ENCODE measurements at regions not wholly inside any gene's neighbourhood (a gene's known extent, or its start where the extent isn't known, plus 50 kb on each side); places are given as distances from the start of the nearest gene placed in this dataset.

GRCh38 chr5:155872629-155873220 lies 454.2 kb upstream of the SGCD start:
- Histone ChIP-seq H3K4me3 (no peak overlapping the region), H3K27me3 (ENCODE audit: control insufficient read depth in 2 of 2, insufficient read depth in 2 of 2, low read length in 2 of 2) (no peaks in the 10 kb centered on the region), H3K79me2 (ENCODE audit: control insufficient read depth, insufficient read depth, low read length) (no peaks in the 10 kb centered on the region), H3K9me3 (replicated peaks; ENCODE audit: control insufficient read depth, insufficient read depth, low read depth, low read length) (no peaks in the 10 kb centered on the region), H3K9me1 (ENCODE audit: control insufficient read depth, insufficient read depth, low read length) (no peaks in the 10 kb centered on the region), H3K4me2 (ENCODE audit: insufficient read depth, low read length) (no peak overlapping the region), H4K20me1 (replicated peaks; ENCODE audit: control insufficient read depth, insufficient read depth, low read length) (no peaks in the 10 kb centered on the region), H3K9ac (ENCODE audit: insufficient read depth in 1 of 2, low read depth in 2 of 2, low read length in 2 of 2) (no peak overlapping the region), H3K4me1 (replicated peaks in 1 of 2; ENCODE audit: control insufficient read depth in 2 of 2, insufficient read depth in 2 of 2, low read length in 2 of 2) (no peaks in the 10 kb centered on the region), H2AFZ (ENCODE audit: low read depth, low read length) (no peak overlapping the region), H3K36me3 (ENCODE audit: control insufficient read depth, insufficient read depth, low read length) (no peaks in the 10 kb centered on the region), H3K27ac (ENCODE audit: extremely low read depth, low read depth, low read length) (no peak overlapping the region)
- in situ Hi-C loops (cut with MboI) (no loop called here), intact Hi-C loops (cut with micrococcal nuclease) (no loop called here)
- no TSS peak for BruUV-seq (replicated peaks)
- DNase-seq (ENCODE audit: extremely low read depth in 1 of 4, low spot score in 3 of 4) (no peak), ATAC-seq (no peak), FAIRE-seq (no peak)
- 0% methylated on average over 4 of the region's 4 CpGs for WGBS (ENCODE audit: insufficient coverage, low coverage, missing lambda C conversion rate)
- ChIA-PET CTCF (ENCODE audit: low intra/inter-chr PET ratio) (no interaction called here), POLR2A (no interaction called here)
- no peak for TF ChIP-seq ZBTB12 (CRISPR knock-in tag; IDR thresholded peaks at IDR 0.05)
- no peak for TF ChIP-seq THAP12 (CRISPR knock-in tag; IDR thresholded peaks at IDR 0.05)
- no peak for TF ChIP-seq SNIP1 (IDR thresholded peaks at IDR 0.05; ENCODE audit: low read depth)
- TF ChIP-seq GTF3C2 (IDR thresholded peaks at IDR 0.05; ENCODE audit: borderline replicate concordance, extremely low read depth, insufficient read length) = no peak
- TF ChIP-seq ZFP1 (CRISPR knock-in tag; IDR thresholded peaks at IDR 0.05) = no peak
- no peak for TF ChIP-seq JUNB (CRISPR knock-in tag; conservative IDR thresholded peaks at IDR 0.05)
- no peak for TF ChIP-seq KHSRP (IDR thresholded peaks at IDR 0.05)
- no peak for TF ChIP-seq ATF7 (IDR thresholded peaks at IDR 0.05)
- TF ChIP-seq RBM25 (IDR thresholded peaks at IDR 0.05; ENCODE audit: low read depth, low read length, severe bottlenecking) = no peak
- TF ChIP-seq NONO (IDR thresholded peaks at IDR 0.05; ENCODE audit: low read depth in 2 of 2, low read length in 1 of 2) = no peak
